IMR-90 (cell line): ENCODE measurements at regions not wholly inside any gene's neighbourhood (a gene's known extent, or its start where the extent isn't known, plus 50 kb on each side); places are given as distances from the start of the nearest gene placed in this dataset.

ENCODE experiments used
- ATAC-seq: fragments of 200-7000 bp; cut with Tn5 transposase; 2 replicates; pipeline ENCODE4 v1.9.1; 2020; ENCODE audit warnings: low read depth, mild to moderate bottlenecking, moderate library complexity
- BruUV-seq: library from RNA; stranded (reverse); fragments of 400-500 nt; replicated peaks from 2 replicates; lab custom pipeline; 2021; lab: Mats Ljungman, UMichigan
- CTCF ChIA-PET: fragments of 300-600 bp; formaldehyde crosslinking; extraction: SDS; loops from one replicate; lab custom pipeline; 2021; ENCODE audit warnings: antibody characterized with exemption; lab: Yijun Ruan, JAX
- POLR2A ChIA-PET: fragments of 300-600 bp; sonication (Branson Sonifier 250); formaldehyde crosslinking; loops from one replicate; lab custom pipeline; 2022; ENCODE audit warnings: antibody characterized with exemption; ENCODE audit not compliant: unreplicated experiment; lab: Charles Lee
- DNase-seq: peaks from one replicate; pipeline ENCODE4 v3.0.0; 2013
- H2AFZ ChIP-seq: replicated peaks from 2 replicates; pipeline ENCODE3; 2013; ENCODE audit warnings: low read length, mild to moderate bottlenecking; ENCODE audit not compliant: poor library complexity
- H2AK5ac ChIP-seq: 2 replicates; pipeline ENCODE4 v1.6.1; 2013; ENCODE audit warnings: low read depth, low read length, inconsistent platforms
- H2AK9ac ChIP-seq: replicated peaks from 2 replicates; pipeline ENCODE3; 2013; ENCODE audit warnings: mild to moderate bottlenecking, low read depth, low read length, moderate library complexity; ENCODE audit not compliant: poor library complexity
- H2BK120ac ChIP-seq: 2 replicates; pipeline ENCODE4 v1.6.1; 2013; ENCODE audit warnings: low read depth, low read length, inconsistent platforms
- H2BK15ac ChIP-seq: 3 replicates; pipeline ENCODE4 v1.6.1; 2013; ENCODE audit warnings: low read depth, low read length, inconsistent platforms
- H2BK20ac ChIP-seq: 2 replicates; pipeline ENCODE4 v1.6.1; 2013; ENCODE audit warnings: low read depth, mild to moderate bottlenecking, inconsistent platforms, low read length, moderate library complexity
- H2BK5ac ChIP-seq: 2 replicates; pipeline ENCODE4 v1.6.1; 2013; ENCODE audit warnings: mild to moderate bottlenecking, low read depth, low read length, inconsistent platforms; ENCODE audit not compliant: poor library complexity, severe bottlenecking
- H3K14ac ChIP-seq: replicated peaks from 2 replicates; pipeline ENCODE4 v1.6.1; 2013; ENCODE audit warnings: low read depth, low read length, inconsistent platforms
- H3K18ac ChIP-seq: 2 replicates; pipeline ENCODE4 v1.6.1; 2013; ENCODE audit warnings: low read depth, low read length, control low read depth
- H3K23ac ChIP-seq: 2 replicates; pipeline ENCODE4 v1.6.1; 2013; ENCODE audit warnings: low read depth, low read length, inconsistent platforms
- H3K27ac ChIP-seq: 2 replicates; pipeline ENCODE4 v1.5.1; 2013; ENCODE audit warnings: mild to moderate bottlenecking, control low read depth, low read length; ENCODE audit not compliant: insufficient read depth
- H3K27me3 ChIP-seq: 2 replicates; pipeline ENCODE4 v1.6.1; 2013; ENCODE audit warnings: low read length; ENCODE audit not compliant: control insufficient read depth, insufficient read depth
- H3K36me3 ChIP-seq: 2 replicates; pipeline ENCODE4 v1.6.1; 2013; ENCODE audit warnings: low read length, mixed read lengths; ENCODE audit not compliant: control insufficient read depth, insufficient read depth
- H3K4ac ChIP-seq: 2 replicates; pipeline ENCODE4 v1.6.1; 2013; ENCODE audit warnings: low read depth, low read length, inconsistent platforms
- H3K4me1 ChIP-seq: 2 replicates; pipeline ENCODE4 v1.6.1; 2013; ENCODE audit warnings: low read length, mixed read lengths; ENCODE audit not compliant: control insufficient read depth, insufficient read depth
- H3K4me2 ChIP-seq: 2 replicates; pipeline ENCODE4 v1.6.1; 2013; ENCODE audit warnings: low read depth, mild to moderate bottlenecking, control low read depth, low read length, moderate library complexity
- H3K4me3 ChIP-seq: 2 replicates; pipeline ENCODE4 v1.5.1; 2013; ENCODE audit warnings: low read depth, mild to moderate bottlenecking, control low read depth, low read length, moderate library complexity; ENCODE audit not compliant: insufficient read depth
- H3K56ac ChIP-seq: 2 replicates; pipeline ENCODE4 v1.6.1; 2013; ENCODE audit warnings: low read length, inconsistent platforms; ENCODE audit not compliant: insufficient read depth; ENCODE audit errors: extremely low read depth
- H3K79me1 ChIP-seq, 2 experiments: 2 replicates each; pipeline ENCODE4 v1.6.1; 2013; ENCODE audit warnings: low read length in 2 of 2, inconsistent platforms in 1 of 2, low read depth in 1 of 2
- H3K9ac ChIP-seq: 2 replicates; pipeline ENCODE4 v1.6.1; 2013; ENCODE audit warnings: low read depth, low read length, control low read depth
- H3K9me1 ChIP-seq: 2 replicates; pipeline ENCODE4 v1.6.1; 2013; ENCODE audit warnings: low read length, inconsistent platforms; ENCODE audit not compliant: insufficient read depth
- H3K9me3 ChIP-seq: 2 replicates; pipeline ENCODE4 v1.6.1; 2013; ENCODE audit warnings: low read length; ENCODE audit not compliant: control insufficient read depth, insufficient read depth
- H4K20me1 ChIP-seq: 2 replicates; pipeline ENCODE4 v1.6.1; 2013; ENCODE audit warnings: low read length, inconsistent platforms; ENCODE audit not compliant: insufficient read depth
- H4K5ac ChIP-seq: 2 replicates; pipeline ENCODE4 v1.6.1; 2013; ENCODE audit warnings: mild to moderate bottlenecking, low read depth, low read length, control low read depth
- H4K8ac ChIP-seq, 2 experiments: 2 replicates each; pipeline ENCODE4 v1.6.1; 2013; ENCODE audit warnings: low read depth in 2 of 2, low read length in 2 of 2, control low read depth in 1 of 2, inconsistent platforms in 1 of 2
- H4K91ac ChIP-seq: 2 replicates; pipeline ENCODE4 v1.6.1; 2013; ENCODE audit warnings: low read depth, low read length, inconsistent platforms; ENCODE audit not compliant: insufficient read depth
- BHLHE40 ChIP-seq: fragments of 150-350 bp; IDR thresholded peaks from 2 replicates; pipeline ENCODE4 v1.6.1; 2016; ENCODE audit warnings: mild to moderate bottlenecking, low read depth, low read length
- CEBPB ChIP-seq: IDR thresholded peaks from 2 replicates; pipeline ENCODE4 v1.6.1; 2012; ENCODE audit warnings: low read depth, low read length, improper control_type of control experiment
- CHD1 ChIP-seq: IDR thresholded peaks from 2 replicates; pipeline ENCODE4 v1.6.1; 2012; ENCODE audit warnings: low read depth, low read length, improper control_type of control experiment
- FOS ChIP-seq: fragments of 150-350 bp; IDR thresholded peaks from 2 replicates; pipeline ENCODE4 v1.6.1; 2016; ENCODE audit warnings: low read depth, low read length
- MAFK ChIP-seq: IDR thresholded peaks from 2 replicates; pipeline ENCODE4 v1.6.1; 2012; ENCODE audit warnings: low read depth, low read length, improper control_type of control experiment
- NFE2L2 ChIP-seq: fragments of 150-350 bp; IDR thresholded peaks from 2 replicates; pipeline ENCODE4 v1.6.1; 2016; ENCODE audit warnings: low read depth, mild to moderate bottlenecking, low read length
- POLR2A ChIP-seq: IDR thresholded peaks from 2 replicates; pipeline ENCODE4 v1.6.1; 2012; ENCODE audit warnings: mild to moderate bottlenecking, low read depth, low read length
- RAD21 ChIP-seq: IDR thresholded peaks from 2 replicates; pipeline ENCODE4 v1.6.1; 2012; ENCODE audit warnings: low read length, improper control_type of control experiment
- RCOR1 ChIP-seq: IDR thresholded peaks from 2 replicates; pipeline ENCODE4 v1.6.1; 2012; ENCODE audit warnings: mild to moderate bottlenecking, low read length, improper control_type of control experiment; ENCODE audit not compliant: insufficient replicate concordance
- RFX5 ChIP-seq: IDR thresholded peaks from 2 replicates; pipeline ENCODE4 v1.8.0; 2012; ENCODE audit warnings: low read depth, mild to moderate bottlenecking, low read length, moderate library complexity
- WGBS, 2 experiments: methylation state at CpG; one replicate each; pipeline versions ENCODE4 v1.1.5 to v1.1.7; 2013; ENCODE audit warnings: missing lambda C conversion rate in 2 of 2; ENCODE audit not compliant: insufficient read length in 1 of 2; ENCODE audit errors: extremely low coverage in 2 of 2; 5-methylcytosine and 5-hydroxymethylcytosine counted together
- dilution Hi-C: fragments of 300-500 bp; cut with HindIII; formaldehyde crosslinking; loops from one replicate; pipeline ENCODE4 v1.14.3; 2018; ENCODE audit warnings: low sequenced_read_pairs; ENCODE audit not compliant: unreplicated experiment
- in situ Hi-C: fragments of 300-500 bp; cut with MboI; formaldehyde crosslinking; loops from 3 replicates; pipeline ENCODE4 v1.14.3; 2019; ENCODE audit warnings: low sequenced_read_pairs, inconsistent platforms, mixed read lengths
- intact Hi-C: fragments of 100-400 bp; cut with micrococcal nuclease; formaldehyde crosslinking; loops from 2 replicates; pipeline ENCODE4 v1.10.0; 2022
- TF ChIP-seq, protein P1 (sequence below): fragments of 150-350 bp; IDR thresholded peaks from 2 replicates; pipeline ENCODE4 v1.6.1; 2017; ENCODE audit warnings: mild to moderate bottlenecking, antibody characterized with exemption, low read length, low read depth

- Histone ChIP-seq H4K91ac (no peak overlapping the region), H2AFZ (no peak overlapping the region), H4K8ac (no peak overlapping the region), H3K18ac (no peak overlapping the region), H3K9ac (no peak overlapping the region), H2BK120ac (no peak overlapping the region), H3K4me1 (peaks cover 10% of the 10 kb centered on the region), H3K4me3 (no peak overlapping the region), H3K27me3 (peaks cover 3% of the 10 kb centered on the region; the same call in 1 of the 2 replicates), H2AK5ac (peak overlapping the region; percentile 22; the same call in 1 of the 2 replicates), H4K5ac (no peak overlapping the region), H2BK15ac (no peak overlapping the region), H3K9me3 (no peaks in the 10 kb centered on the region), H3K9me1 (peaks cover 10% of the 10 kb centered on the region), H3K79me1 (no peaks in the 10 kb centered on the region), H4K20me1 (no peaks in the 10 kb centered on the region), H3K4ac (no peak overlapping the region), H2AK9ac (no peak overlapping the region), H3K27ac (no peak overlapping the region), H2BK5ac (no peak overlapping the region), H3K56ac (no peak overlapping the region), H3K36me3 (no peaks in the 10 kb centered on the region), H3K4me2 (no peak overlapping the region), H3K23ac (no peak overlapping the region), H3K14ac (no peak overlapping the region), H2BK20ac (no peak overlapping the region)
- ATAC-seq, result no peak
- CTCF ChIA-PET, result interaction anchor here (1.2 kb wide), 1 partner anchor 11 kb away, joined by 3 read pairs; no protein-coding TSS in a partner anchor
- dilution Hi-C loops (no loop called here), in situ Hi-C loops (loop anchor here (10.0 kb wide), 1 partner anchor 120 kb away; no protein-coding TSS in a partner anchor), intact Hi-C loops (no loop called here)
- no TSS peak for BruUV-seq
- POLR2A ChIA-PET, result no interaction called here
- 94% methylated on average over 4 of the region's 10 CpGs; no CpG with 5 or more reads in 1 of the 2 experiments for WGBS, 2 experiments
- no peak for DNase-seq
- TF ChIP-seq NFE2L2, result no peak
- TF ChIP-seq RCOR1, result no peak
- TF ChIP-seq, protein P1, sequence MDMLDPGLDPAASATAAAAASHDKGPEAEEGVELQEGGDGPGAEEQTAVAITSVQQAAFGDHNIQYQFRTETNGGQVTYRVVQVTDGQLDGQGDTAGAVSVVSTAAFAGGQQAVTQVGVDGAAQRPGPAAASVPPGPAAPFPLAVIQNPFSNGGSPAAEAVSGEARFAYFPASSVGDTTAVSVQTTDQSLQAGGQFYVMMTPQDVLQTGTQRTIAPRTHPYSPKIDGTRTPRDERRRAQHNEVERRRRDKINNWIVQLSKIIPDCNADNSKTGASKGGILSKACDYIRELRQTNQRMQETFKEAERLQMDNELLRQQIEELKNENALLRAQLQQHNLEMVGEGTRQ, result no peak
- no peak for TF ChIP-seq CHD1
- no peak for TF ChIP-seq BHLHE40
- no peak for TF ChIP-seq MAFK
- TF ChIP-seq POLR2A, result no peak
- TF ChIP-seq RAD21, result no peak
- no peak for TF ChIP-seq FOS
- no peak for TF ChIP-seq RFX5
- no peak for TF ChIP-seq CEBPB
These were observed 69.9 kb upstream of the ARHGEF7 start for GRCh38 chr13:111045170-111045569.
